ENCODE measurements at regions not wholly inside any gene's neighbourhood (a gene's known extent, or its start where the extent isn't known, plus 50 kb on each side); places are given as distances from the start of the nearest gene placed in this dataset.
A peak's percentile ranks its signal among the peaks of the same experiment; 100 is the strongest.
"Not testable (repeated sequence)": the region's sequence is repeated elsewhere in the genome, so short reads cannot be mapped to it uniquely, and the experiment has no call there.

GRCh38 chr22:23392420-23393121, 187.5 kb downstream of the IGLL1 start:
- DNase-seq = no peak
- in situ Hi-C loops (cut with HindIII; ENCODE audit: low pct_ligation_motif_present, low pct_unique_long_range_greater_than_20kb, low sequenced_read_pairs) = no loop called here

GRCh38 chr22:23391022-23391421, 189.1 kb downstream of the IGLL1 start:
- no peak for DNase-seq
- in situ Hi-C loops (cut with HindIII; ENCODE audit: low pct_ligation_motif_present, low pct_unique_long_range_greater_than_20kb, low sequenced_read_pairs) = no loop called here

DNA sequence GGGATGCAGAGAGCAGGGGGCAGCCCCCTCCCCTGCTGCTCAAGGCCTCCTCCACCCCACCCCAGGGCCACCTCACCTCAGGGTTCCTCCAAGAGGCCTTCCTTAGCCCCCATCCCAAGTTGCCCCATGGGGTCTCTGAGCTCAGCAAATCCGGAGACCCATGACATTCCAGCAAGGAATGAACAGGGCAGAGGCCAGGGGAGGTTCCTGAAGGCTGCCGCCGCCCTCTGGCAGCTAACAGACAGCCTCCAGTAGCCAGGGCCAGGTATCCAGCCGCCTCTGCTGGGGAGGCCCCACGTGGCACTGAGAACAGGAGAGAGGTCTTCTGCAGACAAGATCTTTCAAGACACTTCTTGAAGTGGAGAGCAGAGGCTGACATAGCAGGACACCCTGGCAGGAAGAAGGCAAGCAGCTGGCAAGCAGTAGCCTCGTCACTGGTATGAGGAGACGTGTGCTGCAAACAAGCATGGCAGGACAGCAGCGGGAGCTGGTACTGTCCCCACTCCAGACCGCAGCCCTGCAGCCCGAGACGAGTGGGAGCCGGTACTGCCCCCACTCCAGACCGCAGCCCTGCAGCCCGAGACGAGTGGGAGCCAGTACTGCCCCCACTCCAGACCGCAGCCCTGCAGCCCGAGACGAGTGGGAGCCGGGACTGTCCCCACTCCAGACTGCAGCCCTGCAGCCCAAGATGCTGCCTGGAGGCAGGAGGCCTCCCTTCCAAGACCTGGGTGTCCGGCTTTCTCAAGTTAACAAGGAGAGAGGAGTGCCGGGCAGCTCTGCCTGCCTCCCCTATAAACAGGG, 190.6 kb downstream of the IGLL1 start:
- no peak for DNase-seq
- in situ Hi-C loops (cut with HindIII; ENCODE audit: low pct_ligation_motif_present, low pct_unique_long_range_greater_than_20kb, low sequenced_read_pairs) = no loop called here

- DNase-seq = no peak
- in situ Hi-C loops (cut with HindIII; ENCODE audit: low pct_ligation_motif_present, low pct_unique_long_range_greater_than_20kb, low sequenced_read_pairs) = no loop called here
Observed at GRCh38 chr22:23388517-23388890, 191.6 kb downstream of the IGLL1 start.

GRCh38 chr22:23387827-23388516, 192.1 kb downstream of the IGLL1 start:
- no peak for DNase-seq
- in situ Hi-C loops (cut with HindIII; ENCODE audit: low pct_ligation_motif_present, low pct_unique_long_range_greater_than_20kb, low sequenced_read_pairs) = no loop called here

GRCh38 chr22:23386822-23387580, 193.1 kb downstream of the IGLL1 start:
- DNase-seq = no peak
- in situ Hi-C loops (cut with HindIII; ENCODE audit: low pct_ligation_motif_present, low pct_unique_long_range_greater_than_20kb, low sequenced_read_pairs) = no loop called here

- in situ Hi-C loops (cut with HindIII; ENCODE audit: low pct_ligation_motif_present, low pct_unique_long_range_greater_than_20kb, low sequenced_read_pairs) = no loop called here
- DNase-seq = peak; percentile 67
Observed at GRCh38 chr22:23385678-23386631, 194.1 kb downstream of the IGLL1 start.

DNA sequence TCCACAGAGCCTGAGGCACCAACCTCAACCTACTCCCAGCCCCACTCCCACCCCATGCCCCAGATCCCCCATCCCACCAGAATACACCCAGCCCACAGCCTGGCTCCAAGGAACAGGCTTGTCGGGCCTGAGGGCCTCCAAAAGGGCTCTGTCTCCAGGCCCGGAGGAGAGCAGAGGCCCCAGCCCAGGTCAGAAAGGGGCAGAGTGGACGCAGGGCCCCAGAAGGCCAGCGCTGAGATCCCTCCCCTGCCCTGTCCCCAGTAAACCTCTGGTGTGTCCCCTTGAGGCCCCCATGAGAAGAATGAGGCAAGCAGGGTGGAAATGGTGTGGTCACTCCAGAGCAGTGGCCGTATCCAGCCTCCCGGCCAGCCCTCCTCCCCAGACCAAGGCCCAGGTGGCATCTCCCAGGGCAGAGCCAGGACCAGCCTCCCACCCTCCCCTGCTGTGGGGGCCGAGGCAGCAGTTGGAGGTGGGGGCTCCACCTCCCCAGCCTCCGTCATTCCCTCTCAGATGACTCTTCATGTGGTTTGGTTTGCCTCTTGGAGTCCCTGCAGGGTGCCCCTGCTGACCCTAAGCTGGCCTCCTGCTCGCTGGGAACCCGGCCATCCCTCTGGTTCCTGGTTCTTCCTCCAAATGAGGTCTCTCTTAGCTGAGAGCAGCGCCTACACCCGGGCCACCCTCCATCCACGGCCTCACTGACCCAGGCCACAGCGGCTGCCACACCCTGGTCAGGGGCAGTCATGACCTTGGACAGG, 195.0 kb downstream of the IGLL1 start:
- in situ Hi-C loops (cut with HindIII; ENCODE audit: low pct_ligation_motif_present, low pct_unique_long_range_greater_than_20kb, low sequenced_read_pairs) = no loop called here
- no peak for DNase-seq

DNA sequence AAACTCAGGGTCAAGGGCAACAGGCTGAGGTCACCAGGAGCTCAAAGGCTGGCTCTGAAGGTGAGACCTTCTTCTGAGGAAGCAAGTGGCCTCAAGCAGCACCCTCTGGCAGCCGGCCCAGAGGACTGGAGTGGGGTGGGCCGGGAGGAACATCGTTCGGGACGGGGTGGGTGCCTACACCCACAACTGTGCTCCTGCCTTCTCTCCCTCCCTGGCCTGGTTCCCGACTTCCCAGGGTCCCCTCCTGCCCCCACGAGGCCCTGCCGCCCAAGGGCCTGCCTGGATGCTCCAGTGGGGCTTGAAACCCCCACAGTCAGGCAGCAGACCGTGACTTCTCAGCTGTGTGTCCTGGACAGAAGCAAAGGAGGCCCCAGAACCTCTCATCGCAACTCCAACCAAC, 195.7 kb downstream of the IGLL1 start:
- no peak for DNase-seq
- in situ Hi-C loops (cut with HindIII; ENCODE audit: low pct_ligation_motif_present, low pct_unique_long_range_greater_than_20kb, low sequenced_read_pairs) = no loop called here

GRCh38 chr22:23383491-23384361, 196.4 kb downstream of the IGLL1 start:
- no peak for DNase-seq
- in situ Hi-C loops (cut with HindIII; ENCODE audit: low pct_ligation_motif_present, low pct_unique_long_range_greater_than_20kb, low sequenced_read_pairs) = no loop called here

DNA sequence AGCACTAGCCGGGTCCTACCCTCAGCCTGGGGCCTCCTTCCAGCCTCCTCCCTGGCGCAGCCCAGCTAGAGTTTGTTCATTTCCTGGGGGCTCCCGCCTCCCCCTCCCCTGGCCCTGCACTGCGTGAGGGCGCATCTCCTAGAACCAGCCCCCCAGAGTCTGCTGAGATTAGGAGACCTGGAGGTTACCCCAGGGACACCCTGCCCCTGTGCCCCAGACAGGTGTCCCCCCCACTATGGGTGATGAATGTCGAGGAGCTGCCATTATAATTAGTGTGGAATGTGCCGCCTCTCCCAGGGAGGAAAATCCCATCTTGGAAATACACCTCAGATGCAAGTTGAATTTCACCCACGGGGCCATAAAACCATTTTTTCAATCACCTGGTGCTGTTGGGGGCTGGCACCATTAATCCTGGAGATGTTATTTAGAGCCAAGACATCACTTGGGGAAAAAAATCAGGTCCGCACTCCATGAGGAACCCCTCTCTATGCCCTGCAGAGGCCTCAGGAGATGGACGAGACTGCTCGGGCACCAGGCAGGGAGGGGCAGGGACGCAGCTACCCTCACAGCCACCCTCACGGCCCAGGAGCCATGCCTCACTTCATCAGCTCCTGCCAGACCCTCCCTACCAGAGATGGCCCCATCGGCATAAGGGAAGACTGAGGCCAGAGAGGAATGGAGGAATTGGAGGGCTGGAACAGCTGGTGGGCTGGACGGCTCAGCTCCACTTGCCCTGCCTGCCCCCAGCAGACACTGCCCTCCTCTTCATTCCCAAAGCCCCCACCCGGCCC, 197.5 kb downstream of the IGLL1 start:
- DNase-seq = no peak
- in situ Hi-C loops (cut with HindIII; ENCODE audit: low pct_ligation_motif_present, low pct_unique_long_range_greater_than_20kb, low sequenced_read_pairs) = no loop called here

- DNase-seq = no peak
- in situ Hi-C loops (cut with HindIII; ENCODE audit: low pct_ligation_motif_present, low pct_unique_long_range_greater_than_20kb, low sequenced_read_pairs) = no loop called here
Observed at GRCh38 chr22:23381661-23382427, 198.2 kb downstream of the IGLL1 start.

DNA sequence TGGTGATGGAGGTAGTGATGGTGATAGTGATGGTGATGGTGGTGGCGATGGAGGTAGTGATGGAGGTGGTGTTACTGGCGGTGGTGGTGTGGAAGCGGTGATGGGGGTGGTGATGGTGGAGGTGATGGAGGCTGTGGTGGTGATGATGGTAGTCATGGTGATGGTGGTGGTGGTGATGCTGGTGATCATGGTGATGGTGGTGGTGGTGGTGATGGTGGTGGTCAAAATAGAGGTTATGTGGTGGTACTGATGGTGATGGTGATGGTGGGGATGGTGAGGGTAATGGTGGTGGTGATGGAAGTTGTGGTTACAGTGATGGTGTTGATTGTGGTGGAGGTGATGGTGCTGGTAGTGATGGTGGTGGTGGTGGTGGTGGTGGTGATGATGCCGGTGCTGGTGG, 199.2 kb downstream of the IGLL1 start:
- no peak for DNase-seq
- in situ Hi-C loops (cut with HindIII; ENCODE audit: low pct_ligation_motif_present, low pct_unique_long_range_greater_than_20kb, low sequenced_read_pairs) = no loop called here

GRCh38 chr22:23380230-23380573, 199.9 kb downstream of the IGLL1 start:
- in situ Hi-C loops (cut with HindIII; ENCODE audit: low pct_ligation_motif_present, low pct_unique_long_range_greater_than_20kb, low sequenced_read_pairs) = no loop called here
- DNase-seq = no peak

DNA sequence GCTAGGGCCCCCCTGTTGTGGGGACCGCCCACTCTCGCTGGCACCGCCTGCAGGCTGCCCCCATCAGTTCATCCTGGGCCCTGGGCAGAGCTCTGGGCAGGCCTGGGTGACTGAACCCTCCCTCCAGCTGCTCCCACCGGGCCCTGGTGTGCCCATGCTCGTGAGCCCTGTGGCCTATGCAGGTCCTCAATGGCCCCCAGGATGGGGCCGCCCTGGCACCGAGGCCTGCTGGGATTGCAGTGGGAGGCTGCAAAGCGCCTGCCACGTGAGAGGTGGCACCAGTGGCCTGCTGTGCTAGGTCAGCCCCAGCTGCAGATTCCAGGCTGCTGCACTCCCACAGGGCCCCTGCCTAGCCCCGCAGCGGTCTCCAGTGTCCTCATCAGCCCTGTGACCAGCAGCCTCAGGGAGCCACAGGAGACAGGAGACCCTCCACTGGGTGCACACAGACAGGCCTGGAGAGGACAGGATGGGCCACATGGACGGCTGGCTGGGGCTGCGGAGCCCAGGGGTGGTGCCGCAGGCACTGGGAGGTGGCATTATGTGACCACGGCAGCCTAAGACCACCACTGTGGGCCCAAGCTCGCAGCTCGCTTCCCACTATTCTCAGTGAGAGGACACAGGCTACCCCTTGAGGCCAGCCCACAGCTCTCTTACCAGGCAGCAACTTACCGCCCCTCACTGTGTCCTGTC, 199.4 kb downstream of the BCR start:
- DNase-seq; in situ Hi-C loops (cut with HindIII; ENCODE audit: low pct_ligation_motif_present, low pct_unique_long_range_greater_than_20kb, low sequenced_read_pairs): not testable (repeated sequence)

Measured in ACHN (cell line).